Karpas-422 (cell line): ENCODE measurements at regions not wholly inside any gene's neighbourhood (a gene's known extent, or its start where the extent isn't known, plus 50 kb on each side); places are given as distances from the start of the nearest gene placed in this dataset.

Source experiments
- DNase-seq: peaks from one replicate; pipeline ENCODE4 v3.0.0-alpha.2; 2015
- H2AFZ ChIP-seq: fragments of 200-600 bp; sonication (generic); 2 replicates; pipeline ENCODE4 v1.6.1; 2014; ENCODE audit warnings: antibody characterized with exemption, low read length, mixed read lengths
- H3K27ac ChIP-seq: fragments of 200-600 bp; sonication (generic); 2 replicates; pipeline ENCODE4 v1.5.1; 2014; ENCODE audit warnings: mild to moderate bottlenecking, low read length, moderate library complexity
- H3K27me3 ChIP-seq: fragments of 200-600 bp; sonication (generic); 2 replicates; pipeline ENCODE4 v1.6.1; 2014; ENCODE audit warnings: low read length, mixed read lengths
- H3K36me3 ChIP-seq: fragments of 200-600 bp; sonication (generic); 2 replicates; pipeline ENCODE4 v1.6.1; 2014; ENCODE audit warnings: low read length, mixed read lengths; ENCODE audit not compliant: insufficient read depth
- H3K4me1 ChIP-seq: fragments of 200-600 bp; sonication (generic); 2 replicates; pipeline ENCODE4 v1.6.1; 2014; ENCODE audit warnings: mild to moderate bottlenecking, low read length, mixed read lengths
- H3K4me2 ChIP-seq: fragments of 200-600 bp; sonication (generic); 2 replicates; pipeline ENCODE4 v1.6.1; 2014; ENCODE audit warnings: low read length, low read depth, mild to moderate bottlenecking; ENCODE audit not compliant: poor library complexity, severe bottlenecking
- H3K4me3 ChIP-seq: fragments of 200-600 bp; sonication (generic); 2 replicates; pipeline ENCODE4 v1.5.1; 2014; ENCODE audit warnings: mild to moderate bottlenecking, antibody characterized with exemption, low read length, mixed read lengths
- H3K79me2 ChIP-seq: fragments of 200-600 bp; sonication (generic); 2 replicates; pipeline ENCODE4 v1.6.1; 2014; ENCODE audit warnings: mild to moderate bottlenecking, low read length, mixed read lengths
- H3K9ac ChIP-seq: fragments of 200-600 bp; sonication (generic); 2 replicates; pipeline ENCODE4 v1.6.0; 2014; ENCODE audit warnings: low read length
- H3K9me2 ChIP-seq: fragments of 200-600 bp; sonication (generic), shearing (Covaris generic); replicated peaks from 2 replicates; pipeline ENCODE4 v1.6.0; 2014; ENCODE audit warnings: mild to moderate bottlenecking, low read length, moderate library complexity; ENCODE audit not compliant: insufficient read depth
- H3K9me3 ChIP-seq: fragments of 300-700, 200-600 bp; sonication (generic); 2 replicates; pipeline ENCODE4 v1.6.1; 2014; ENCODE audit warnings: low read length, mixed read lengths
- H4K20me1 ChIP-seq: fragments of 200-600 bp; sonication (generic); 2 replicates; pipeline ENCODE4 v1.6.1; 2014; ENCODE audit warnings: mild to moderate bottlenecking, antibody characterized with exemption, low read length, low read depth; ENCODE audit not compliant: insufficient read depth

GRCh38 chr6:28585335-28585734 lies 59.7 kb downstream of the GPX5 start:
- Histone ChIP-seq H2AFZ (no peak overlapping the region), H3K4me1 (peaks cover 30% of the 10 kb centered on the region), H3K9me2 (no peaks in the 10 kb centered on the region), H3K4me2 (peak overlapping the region; percentile 93), H3K27me3 (no peaks in the 10 kb centered on the region), H4K20me1 (no peaks in the 10 kb centered on the region), H3K27ac (no peak overlapping the region), H3K79me2 (no peaks in the 10 kb centered on the region), H3K9ac (peak overlapping the region; percentile 34; the same call in 1 of the 2 replicates), H3K4me3 (no peak overlapping the region), H3K36me3 (no peaks in the 10 kb centered on the region), H3K9me3 (no peaks in the 10 kb centered on the region)
- peak; percentile 46 for DNase-seq

GRCh38 chr6:28586324-28586723 lies 60.6 kb downstream of the GPX5 start:
- Histone ChIP-seq H2AFZ (0 out of 2 replicates have a peak overlapping the region, but pooled peaks have one; percentile 98), H3K4me1 (peaks cover 30% of the 10 kb centered on the region), H3K9me3 (no peaks in the 10 kb centered on the region), H3K4me3 (peak overlapping the region; percentile 83), H3K9me2 (no peaks in the 10 kb centered on the region), H3K79me2 (no peaks in the 10 kb centered on the region), H3K27ac (no peak overlapping the region), H3K27me3 (no peaks in the 10 kb centered on the region), H3K9ac (peak overlapping the region; percentile 71), H3K36me3 (no peaks in the 10 kb centered on the region), H4K20me1 (no peaks in the 10 kb centered on the region), H3K4me2 (peak overlapping the region; percentile 93)
- no peak for DNase-seq

GRCh38 chr6:28586962-28587745 lies 61.5 kb downstream of the GPX5 start:
- H3K9me2 ChIP-seq: no peaks in the 10 kb centered on the region
- H3K4me2 ChIP-seq: peak overlapping the region; percentile 93
- peaks cover 30% of the 10 kb centered on the region for H3K4me1 ChIP-seq
- peak overlapping the region; percentile 83 for H3K4me3 ChIP-seq
- peak; percentile 93 for DNase-seq
- H3K27ac ChIP-seq: no peak overlapping the region
- no peaks in the 10 kb centered on the region for H3K9me3 ChIP-seq
- H4K20me1 ChIP-seq: no peaks in the 10 kb centered on the region
- peak overlapping the region; percentile 98 for H2AFZ ChIP-seq
- no peaks in the 10 kb centered on the region for H3K79me2 ChIP-seq
- H3K36me3 ChIP-seq: no peaks in the 10 kb centered on the region
- peak overlapping the region; percentile 71 for H3K9ac ChIP-seq
- H3K27me3 ChIP-seq: no peaks in the 10 kb centered on the region

GRCh38 chr6:28587746-28588075 lies 62.0 kb downstream of the GPX5 start:
- DNase-seq: no peak
- Histone ChIP-seq H3K4me1 (peaks cover 30% of the 10 kb centered on the region), H3K79me2 (no peaks in the 10 kb centered on the region), H3K36me3 (no peaks in the 10 kb centered on the region), H3K9ac (peak overlapping the region; percentile 71), H4K20me1 (no peaks in the 10 kb centered on the region), H3K9me2 (no peaks in the 10 kb centered on the region), H3K4me3 (peak overlapping the region; percentile 83), H3K27me3 (no peaks in the 10 kb centered on the region), H2AFZ (peak overlapping the region; percentile 98), H3K27ac (no peak overlapping the region), H3K9me3 (no peaks in the 10 kb centered on the region), H3K4me2 (peak overlapping the region; percentile 93)

- no peak for DNase-seq
- no peaks in the 10 kb centered on the region for H3K9me2 ChIP-seq
- H3K4me1 ChIP-seq: peaks cover 30% of the 10 kb centered on the region
- no peak overlapping the region for H3K9ac ChIP-seq
- 0 out of 2 replicates have a peak overlapping the region, but pooled peaks have one; percentile 15 for H2AFZ ChIP-seq
- H3K4me3 ChIP-seq: no peak overlapping the region
- no peaks in the 10 kb centered on the region for H3K27me3 ChIP-seq
- no peaks in the 10 kb centered on the region for H3K9me3 ChIP-seq
- no peaks in the 10 kb centered on the region for H4K20me1 ChIP-seq
- H3K27ac ChIP-seq: no peak overlapping the region
- H3K4me2 ChIP-seq: peak overlapping the region; percentile 93
- H3K79me2 ChIP-seq: no peaks in the 10 kb centered on the region
- H3K36me3 ChIP-seq: no peaks in the 10 kb centered on the region
Measured at GRCh38 chr6:28588666-28589065, 63.0 kb downstream of the GPX5 start.

GRCh38 chr6:28589234-28589956 lies 63.7 kb downstream of the GPX5 start:
- Histone ChIP-seq H3K9ac (no peak overlapping the region), H3K4me2 (peak overlapping the region; percentile 93), H3K27ac (no peak overlapping the region), H3K9me2 (no peaks in the 10 kb centered on the region), H3K4me1 (peaks cover 30% of the 10 kb centered on the region), H3K79me2 (no peaks in the 10 kb centered on the region), H3K36me3 (no peaks in the 10 kb centered on the region), H4K20me1 (no peaks in the 10 kb centered on the region), H3K4me3 (no peak overlapping the region), H2AFZ (0 out of 2 replicates have a peak overlapping the region, but pooled peaks have one; percentile 15), H3K9me3 (no peaks in the 10 kb centered on the region), H3K27me3 (no peaks in the 10 kb centered on the region)
- peak; percentile 85 for DNase-seq

GRCh38 chr6:28589957-28590349 lies 64.3 kb downstream of the GPX5 start:
- Histone ChIP-seq H3K27ac (no peak overlapping the region), H3K9me2 (no peaks in the 10 kb centered on the region), H4K20me1 (no peaks in the 10 kb centered on the region), H3K4me1 (peaks cover 30% of the 10 kb centered on the region), H3K36me3 (no peaks in the 10 kb centered on the region), H3K9me3 (no peaks in the 10 kb centered on the region), H3K9ac (no peak overlapping the region), H2AFZ (no peak overlapping the region), H3K79me2 (no peaks in the 10 kb centered on the region), H3K4me3 (no peak overlapping the region), H3K4me2 (no peak overlapping the region), H3K27me3 (no peaks in the 10 kb centered on the region)
- DNase-seq: no peak

GRCh38 chr6:28597217-28597835 lies 71.6 kb downstream of the GPX5 start:
- no peaks in the 10 kb centered on the region; the same call in 1 of the 2 replicates for H3K4me1 ChIP-seq
- H3K4me2 ChIP-seq: no peak overlapping the region
- no peaks in the 10 kb centered on the region for H3K9me3 ChIP-seq
- H3K4me3 ChIP-seq: no peak overlapping the region
- no peaks in the 10 kb centered on the region for H3K9me2 ChIP-seq
- H4K20me1 ChIP-seq: no peaks in the 10 kb centered on the region
- DNase-seq: no peak
- no peak overlapping the region for H3K9ac ChIP-seq
- no peak overlapping the region for H2AFZ ChIP-seq
- no peaks in the 10 kb centered on the region for H3K27me3 ChIP-seq
- no peaks in the 10 kb centered on the region for H3K36me3 ChIP-seq
- H3K79me2 ChIP-seq: no peaks in the 10 kb centered on the region
- no peak overlapping the region for H3K27ac ChIP-seq
